Muscle layer of colon (tissue), 2 donors: ENCODE measurements at regions not wholly inside any gene's neighbourhood (a gene's known extent, or its start where the extent isn't known, plus 50 kb on each side); places are given as distances from the start of the nearest gene placed in this dataset.

ENCODE experiments used
- H3K27ac ChIP-seq: one replicate; pipeline ENCODE4 v1.7.0; 2013; ENCODE audit warnings: low read depth, mild to moderate bottlenecking, low read length, moderate library complexity
- H3K27me3 ChIP-seq, 2 donors: one replicate each; pipeline ENCODE4 v1.7.0; 2013; ENCODE audit warnings: low read length in 2 of 2, mild to moderate bottlenecking in 2 of 2; ENCODE audit not compliant: insufficient read depth in 2 of 2, control insufficient read depth in 1 of 2
- H3K36me3 ChIP-seq: one replicate; pipeline ENCODE4 v1.7.0; 2013; ENCODE audit warnings: mild to moderate bottlenecking, low read length; ENCODE audit not compliant: insufficient read depth
- H3K4me1 ChIP-seq: one replicate; pipeline ENCODE4 v1.7.0; 2013; ENCODE audit warnings: mild to moderate bottlenecking, low read length; ENCODE audit not compliant: insufficient read depth
- H3K4me3 ChIP-seq, 2 donors: one replicate each; pipeline ENCODE4 v1.7.0; 2013; ENCODE audit warnings: low read length in 2 of 2, low read depth in 1 of 2, mild to moderate bottlenecking in 1 of 2, moderate library complexity in 1 of 2
- H3K9ac ChIP-seq: one replicate; pipeline ENCODE4 v1.7.0; 2013; ENCODE audit warnings: low read length
- H3K9me3 ChIP-seq: one replicate; pipeline ENCODE4 v1.7.0; 2013; ENCODE audit warnings: mild to moderate bottlenecking, low read length
- donor health status: abdominal sarcoma.
- donor health status: Adenocarcinoma of cecum.

DNA sequence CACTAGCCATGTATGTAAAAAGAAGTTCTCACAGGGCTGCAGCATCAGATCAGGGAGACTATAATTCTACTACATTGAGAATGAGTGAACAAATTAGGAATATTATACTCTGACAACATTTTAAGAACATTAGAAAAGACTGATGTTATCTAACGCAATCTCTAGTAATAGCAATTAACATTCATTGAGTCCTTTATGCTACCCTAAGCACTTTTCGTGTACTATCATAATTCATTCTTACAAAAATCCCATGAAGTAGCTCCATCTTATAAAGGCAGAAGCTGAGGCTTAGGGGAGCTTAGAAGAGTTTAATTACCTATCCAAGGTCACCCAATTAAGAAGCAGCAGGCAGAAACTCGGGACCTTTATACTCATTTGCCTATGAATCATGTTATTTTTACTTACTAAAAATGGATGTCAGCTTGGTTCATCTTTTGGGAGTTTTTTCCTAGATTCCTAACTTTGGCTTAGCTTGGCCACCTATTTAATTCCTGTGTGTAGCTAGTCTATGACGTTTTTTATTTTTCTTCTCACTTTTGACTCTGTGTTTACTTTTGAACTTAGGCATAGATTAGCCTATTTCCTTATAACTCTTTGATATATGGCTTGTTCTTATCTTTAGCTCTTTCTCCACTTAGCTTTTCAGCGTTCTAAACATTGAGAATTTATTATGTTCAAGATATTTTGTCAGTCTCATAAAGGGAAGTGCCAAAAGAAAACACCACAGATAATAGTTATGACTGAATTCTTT lies 333.5 kb upstream of the DCN start:
- Histone ChIP-seq H3K9me3 (no peaks in the 10 kb centered on the region), H3K9ac (no peak overlapping the region), H3K27me3 (no peaks in the 10 kb centered on the region), H3K36me3 (no peaks in the 10 kb centered on the region), H3K4me3 (no peak overlapping the region), H3K4me1 (no peaks in the 10 kb centered on the region), H3K27ac (no peak overlapping the region)

DNA sequence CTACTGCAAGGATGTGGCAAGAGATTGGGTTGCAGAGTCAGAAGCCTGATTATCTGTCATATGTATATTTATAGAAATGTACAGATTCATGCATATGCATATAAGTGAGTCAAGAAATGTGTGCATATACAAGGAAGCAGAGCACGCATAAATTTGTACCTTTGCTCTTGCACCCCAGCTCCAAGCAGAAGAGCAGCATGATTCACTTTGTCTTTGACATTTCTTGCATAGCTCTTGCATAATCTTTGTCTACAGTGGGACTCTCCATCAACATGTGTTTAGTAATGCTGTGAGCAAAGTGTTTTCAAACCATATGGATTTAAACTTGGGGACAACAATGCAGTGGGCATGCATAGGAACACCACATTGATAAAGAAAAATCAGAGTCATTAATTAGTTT lies 330.7 kb upstream of the DCN start:
- Histone ChIP-seq H3K4me3 (no peak overlapping the region), H3K4me1 (no peaks in the 10 kb centered on the region), H3K9ac (no peak overlapping the region), H3K27ac (no peak overlapping the region), H3K27me3 (no peaks in the 10 kb centered on the region), H3K36me3 (no peaks in the 10 kb centered on the region), H3K9me3 (no peaks in the 10 kb centered on the region)

DNA sequence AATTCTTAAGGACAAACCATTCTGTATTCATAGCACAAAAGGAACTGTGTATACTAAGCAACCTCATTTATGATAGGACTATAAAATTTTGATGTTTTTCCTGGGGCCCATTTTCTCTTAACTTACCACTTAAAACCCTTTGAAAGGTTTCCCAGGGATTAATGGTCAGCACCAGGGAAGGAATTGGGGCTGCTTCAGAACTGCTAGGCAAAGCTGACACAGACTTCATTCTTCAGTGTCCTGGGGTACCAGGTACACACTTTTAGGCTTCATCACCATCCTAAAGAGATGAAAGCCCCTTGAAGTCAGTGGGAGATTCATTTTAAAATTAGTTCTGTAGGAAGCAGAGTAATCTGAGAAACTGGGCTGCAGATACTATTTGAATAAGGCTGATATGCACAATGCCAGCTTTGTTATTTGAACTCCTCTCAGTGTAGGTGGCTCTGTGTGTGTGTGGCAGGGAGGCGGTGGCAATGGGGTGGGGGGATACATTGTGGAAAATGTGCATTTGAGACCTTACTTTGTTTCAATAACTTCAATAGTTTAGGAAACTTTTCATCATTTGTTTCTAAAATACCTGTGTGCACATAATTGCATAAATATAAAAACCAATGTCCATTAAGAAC lies 329.3 kb upstream of the DCN start:
- Histone ChIP-seq H3K9ac (no peak overlapping the region), H3K4me3 (no peak overlapping the region), H3K4me1 (no peaks in the 10 kb centered on the region), H3K9me3 (no peaks in the 10 kb centered on the region), H3K36me3 (no peaks in the 10 kb centered on the region), H3K27me3 (no peaks in the 10 kb centered on the region), H3K27ac (no peak overlapping the region)

DNA sequence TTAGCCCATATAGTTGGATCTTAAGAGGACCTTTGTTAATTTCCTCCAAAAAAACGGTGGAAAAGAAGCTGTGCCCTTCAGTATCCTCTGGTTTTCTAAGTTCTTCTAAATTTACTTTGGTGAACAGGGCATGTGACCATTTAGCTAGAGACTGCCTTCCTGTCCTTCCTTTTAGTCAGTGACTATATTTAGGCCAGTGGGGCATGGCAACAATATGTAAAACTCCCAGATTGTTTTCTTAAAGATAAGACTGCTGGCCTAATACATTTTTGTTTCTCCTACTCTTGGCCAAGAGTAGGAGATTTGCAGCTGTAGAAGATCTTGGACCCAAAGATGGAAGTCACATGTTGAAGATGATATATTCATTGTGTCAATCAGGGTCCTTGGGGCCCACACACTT lies 325.1 kb upstream of the DCN start:
- H3K27ac ChIP-seq: no peak overlapping the region

DNA sequence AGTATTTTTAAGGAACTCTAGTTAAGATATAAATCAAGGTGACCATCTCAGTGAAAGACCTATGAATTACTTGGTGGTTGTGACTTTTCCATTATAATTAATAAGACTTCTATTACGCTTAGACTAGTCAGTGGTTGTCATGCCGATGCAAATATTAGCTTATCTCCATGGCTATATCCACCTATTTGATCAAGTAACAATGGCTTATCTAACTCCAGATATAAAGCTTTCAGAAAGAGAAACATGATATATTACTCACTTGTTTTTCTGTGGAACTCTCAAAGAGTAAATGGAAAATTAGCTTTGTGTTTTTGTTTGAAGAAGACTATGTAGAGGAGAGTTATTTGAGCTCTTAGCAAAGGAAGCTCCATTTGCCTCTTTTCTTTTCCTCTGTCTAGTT lies 323.8 kb upstream of the DCN start:
- no peaks in the 10 kb centered on the region for H3K4me1 ChIP-seq
- H3K27me3 ChIP-seq: no peaks in the 10 kb centered on the region
- H3K36me3 ChIP-seq: no peaks in the 10 kb centered on the region
- H3K9ac ChIP-seq: no peak overlapping the region
- no peaks in the 10 kb centered on the region for H3K9me3 ChIP-seq
- no peak overlapping the region for H3K4me3 ChIP-seq
- H3K27ac ChIP-seq: no peak overlapping the region

More for the DNA sequence above, 325.1 kb upstream of the DCN start:
- H3K36me3 ChIP-seq: no peaks in the 10 kb centered on the region
- no peaks in the 10 kb centered on the region for H3K4me1 ChIP-seq
- H3K27me3 ChIP-seq: no peaks in the 10 kb centered on the region
- H3K9me3 ChIP-seq: no peaks in the 10 kb centered on the region
- no peak overlapping the region for H3K4me3 ChIP-seq
- H3K9ac ChIP-seq: no peak overlapping the region

DNA sequence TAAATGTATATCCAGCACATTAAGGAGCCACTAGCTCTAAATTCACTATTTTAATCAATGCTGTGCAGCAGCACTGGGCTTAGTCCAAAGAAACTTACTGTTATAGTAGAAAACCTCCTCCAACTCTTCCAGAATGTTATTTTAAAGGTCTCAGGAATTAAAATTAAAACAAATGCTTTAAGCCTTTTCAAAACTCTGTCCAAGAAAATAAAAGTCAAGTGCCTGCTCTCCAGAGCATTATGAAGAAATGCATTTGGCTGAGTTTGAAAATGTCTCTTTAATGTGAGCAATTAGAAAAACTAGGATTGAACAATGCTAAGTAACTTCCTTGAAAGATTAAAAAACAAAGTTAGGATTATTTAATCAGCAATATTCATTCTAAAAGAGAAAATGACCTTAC lies 322.4 kb upstream of the DCN start:
- Histone ChIP-seq H3K4me3 (no peak overlapping the region), H3K27me3 (no peaks in the 10 kb centered on the region), H3K4me1 (no peaks in the 10 kb centered on the region), H3K36me3 (no peaks in the 10 kb centered on the region), H3K27ac (no peak overlapping the region), H3K9ac (no peak overlapping the region), H3K9me3 (no peaks in the 10 kb centered on the region)

DNA sequence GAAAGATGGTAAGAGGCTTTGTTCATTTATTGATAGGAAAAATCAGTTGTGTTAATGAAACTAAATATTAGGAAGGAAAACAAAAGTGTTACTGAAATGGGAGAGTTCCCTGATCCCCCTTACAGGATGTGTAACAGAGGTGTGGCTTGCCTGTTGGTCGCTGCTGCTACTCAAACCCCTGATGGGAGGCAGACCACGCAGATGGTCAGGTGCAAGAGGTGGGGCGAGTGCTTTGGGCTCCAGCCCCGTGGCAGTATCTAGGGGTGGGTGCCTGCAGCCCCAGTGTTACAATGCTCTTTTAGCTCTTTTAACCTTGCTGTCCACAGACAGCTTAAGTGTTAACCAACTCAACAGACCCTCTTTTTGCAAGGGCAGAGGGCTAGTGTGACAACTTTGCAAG lies 319.6 kb upstream of the DCN start:
- Histone ChIP-seq H3K27ac (no peak overlapping the region), H3K9ac (no peak overlapping the region), H3K4me1 (no peaks in the 10 kb centered on the region), H3K9me3 (no peaks in the 10 kb centered on the region), H3K27me3 (no peaks in the 10 kb centered on the region), H3K36me3 (no peaks in the 10 kb centered on the region), H3K4me3 (no peak overlapping the region)

DNA sequence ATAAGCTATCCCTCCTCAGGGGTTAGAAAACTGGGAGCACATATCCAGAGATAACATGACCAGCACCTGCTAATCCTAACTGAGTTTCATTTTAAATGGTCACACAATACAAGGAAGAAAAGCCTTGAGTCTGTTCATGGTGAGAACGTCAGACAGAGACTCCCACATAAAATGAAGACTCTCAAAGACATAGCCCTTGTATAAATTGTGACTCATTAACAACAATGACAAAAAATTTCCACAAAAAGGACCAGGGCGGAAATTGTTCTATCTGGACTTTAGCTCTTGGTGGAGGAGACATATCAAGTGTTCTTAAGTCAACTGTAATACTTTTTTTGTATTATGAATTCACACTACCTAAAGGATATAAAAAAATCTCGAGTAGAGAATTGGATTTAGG lies 313.7 kb upstream of the DCN start:
- Histone ChIP-seq H3K4me3 (no peak overlapping the region), H3K4me1 (no peaks in the 10 kb centered on the region), H3K9ac (no peak overlapping the region), H3K27me3 (no peaks in the 10 kb centered on the region), H3K9me3 (no peaks in the 10 kb centered on the region), H3K36me3 (no peaks in the 10 kb centered on the region), H3K27ac (no peak overlapping the region)

DNA sequence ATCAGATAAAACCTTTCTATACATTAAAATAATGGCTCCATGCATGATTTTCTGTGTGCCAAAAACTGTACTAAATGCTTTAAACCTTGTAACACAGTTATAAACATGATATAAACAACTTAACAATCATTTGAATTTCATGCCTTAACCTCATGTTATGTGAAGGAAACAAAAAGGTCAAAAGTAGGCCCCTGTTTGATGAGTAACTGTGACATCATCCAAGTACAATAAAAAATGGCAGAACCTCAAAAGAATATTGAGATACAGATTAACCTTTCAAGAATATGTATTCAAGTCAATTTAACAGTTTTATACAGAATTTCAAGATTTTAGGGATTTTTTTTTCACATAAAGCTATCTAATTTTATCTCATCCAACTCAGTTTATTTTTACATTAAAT lies 310.7 kb upstream of the DCN start:
- Histone ChIP-seq H3K27me3 (no peaks in the 10 kb centered on the region), H3K4me3 (no peak overlapping the region), H3K9ac (no peak overlapping the region), H3K9me3 (no peaks in the 10 kb centered on the region), H3K4me1 (no peaks in the 10 kb centered on the region), H3K36me3 (no peaks in the 10 kb centered on the region), H3K27ac (no peak overlapping the region)

DNA sequence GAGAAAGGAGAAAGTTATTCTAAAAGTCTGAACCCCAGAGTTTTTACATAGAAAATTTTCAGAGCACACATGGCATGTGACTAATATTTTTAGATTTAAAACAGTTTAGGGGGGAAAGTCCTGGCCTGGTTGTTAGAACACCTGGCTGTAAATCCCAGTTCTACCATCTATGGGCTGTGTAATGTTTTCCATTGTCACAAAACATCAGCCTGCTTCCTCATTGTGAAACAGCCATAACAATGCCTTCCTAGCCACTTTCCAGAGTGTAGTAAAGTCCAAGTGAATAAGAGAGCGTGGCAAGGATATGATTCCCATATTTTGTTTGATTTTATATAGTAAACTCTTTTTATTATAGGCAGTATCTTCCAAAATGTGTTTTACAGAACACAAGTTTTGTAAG lies 310.0 kb upstream of the DCN start:
- Histone ChIP-seq H3K9ac (no peak overlapping the region), H3K4me3 (no peak overlapping the region), H3K27me3 (no peaks in the 10 kb centered on the region), H3K9me3 (no peaks in the 10 kb centered on the region), H3K27ac (no peak overlapping the region), H3K4me1 (no peaks in the 10 kb centered on the region), H3K36me3 (no peaks in the 10 kb centered on the region)

DNA sequence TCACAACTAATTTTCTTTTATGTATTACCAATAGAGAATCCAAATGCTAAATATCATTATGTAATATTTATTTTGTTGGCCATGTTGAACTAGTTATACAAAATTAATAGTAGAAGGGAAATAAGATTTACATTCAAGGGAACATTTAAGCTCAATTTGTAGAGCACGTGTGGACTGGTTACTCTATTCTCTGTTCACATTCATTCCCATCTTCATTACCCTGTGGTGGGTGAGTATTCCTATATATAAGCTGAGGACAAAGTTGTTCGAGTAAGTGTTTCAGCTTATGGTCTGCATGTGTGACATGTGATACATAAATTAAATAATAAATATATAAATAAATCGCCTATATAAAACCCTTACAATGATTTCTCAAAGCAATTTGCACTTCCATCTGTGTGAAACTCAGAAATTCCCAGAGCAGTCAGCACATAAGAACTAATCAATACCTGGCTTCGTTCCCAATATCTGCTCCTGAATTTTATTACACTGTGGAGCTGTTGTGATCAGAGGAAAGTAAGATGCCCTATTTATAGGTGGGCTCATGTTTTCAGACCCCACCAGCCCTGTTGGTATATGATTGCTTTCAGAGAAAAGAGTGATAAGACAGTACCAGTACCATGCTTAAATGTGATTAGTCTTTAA lies 308.2 kb upstream of the DCN start:
- Histone ChIP-seq H3K27me3 (no peaks in the 10 kb centered on the region), H3K4me1 (no peaks in the 10 kb centered on the region), H3K9ac (no peak overlapping the region)

More for the DNA sequence above, 308.2 kb upstream of the DCN start:
- Histone ChIP-seq H3K27ac (no peak overlapping the region), H3K4me3 (no peak overlapping the region), H3K36me3 (no peaks in the 10 kb centered on the region), H3K9me3 (no peaks in the 10 kb centered on the region)
